HEK293 (cell line): ENCODE measurements at regions not wholly inside any gene's neighbourhood (a gene's known extent, or its start where the extent isn't known, plus 50 kb on each side); places are given as distances from the start of the nearest gene placed in this dataset.

ENCODE experiments used
- PRDM10 ChIP-seq: fragments of 450-650 bp; formaldehyde crosslinking; IDR thresholded peaks from 2 replicates; pipeline ENCODE4 v1.5.1; 2016; ENCODE audit warnings: missing biosample characterization, missing genetic modification characterization
- ZNF302 ChIP-seq: fragments of 450-650 bp; formaldehyde crosslinking; IDR thresholded peaks from 2 replicates; pipeline ENCODE4 v1.5.1; 2016; ENCODE audit warnings: missing biosample characterization, missing genetic modification characterization, low read depth
- TF ChIP-seq, protein P1 (sequence below): fragments of 450-650 bp; formaldehyde crosslinking; IDR thresholded peaks from 2 replicates; pipeline ENCODE4 v1.5.1; 2016; ENCODE audit warnings: missing biosample characterization, missing genetic modification characterization
- TF ChIP-seq, protein P2 (sequence below): fragments of 450-650 bp; formaldehyde crosslinking; IDR thresholded peaks from 2 replicates; pipeline ENCODE4 v1.5.1; 2016; ENCODE audit warnings: missing biosample characterization, missing genetic modification characterization

- TF ChIP-seq ZNF302 (tag by site-specific recombination) (no peak), PRDM10 (tag by site-specific recombination) (no peak)
- TF ChIP-seq, protein P1, sequence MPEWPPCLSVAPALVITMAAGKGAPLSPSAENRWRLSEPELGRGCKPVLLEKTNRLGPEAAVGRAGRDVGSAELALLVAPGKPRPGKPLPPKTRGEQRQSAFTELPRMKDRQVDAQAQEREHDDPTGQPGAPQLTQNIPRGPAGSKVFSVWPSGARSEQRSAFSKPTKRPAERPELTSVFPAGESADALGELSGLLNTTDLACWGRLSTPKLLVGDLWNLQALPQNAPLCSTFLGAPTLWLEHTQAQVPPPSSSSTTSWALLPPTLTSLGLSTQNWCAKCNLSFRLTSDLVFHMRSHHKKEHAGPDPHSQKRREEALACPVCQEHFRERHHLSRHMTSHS (tag by site-specific recombination) = no peak
- TF ChIP-seq, protein P2, sequence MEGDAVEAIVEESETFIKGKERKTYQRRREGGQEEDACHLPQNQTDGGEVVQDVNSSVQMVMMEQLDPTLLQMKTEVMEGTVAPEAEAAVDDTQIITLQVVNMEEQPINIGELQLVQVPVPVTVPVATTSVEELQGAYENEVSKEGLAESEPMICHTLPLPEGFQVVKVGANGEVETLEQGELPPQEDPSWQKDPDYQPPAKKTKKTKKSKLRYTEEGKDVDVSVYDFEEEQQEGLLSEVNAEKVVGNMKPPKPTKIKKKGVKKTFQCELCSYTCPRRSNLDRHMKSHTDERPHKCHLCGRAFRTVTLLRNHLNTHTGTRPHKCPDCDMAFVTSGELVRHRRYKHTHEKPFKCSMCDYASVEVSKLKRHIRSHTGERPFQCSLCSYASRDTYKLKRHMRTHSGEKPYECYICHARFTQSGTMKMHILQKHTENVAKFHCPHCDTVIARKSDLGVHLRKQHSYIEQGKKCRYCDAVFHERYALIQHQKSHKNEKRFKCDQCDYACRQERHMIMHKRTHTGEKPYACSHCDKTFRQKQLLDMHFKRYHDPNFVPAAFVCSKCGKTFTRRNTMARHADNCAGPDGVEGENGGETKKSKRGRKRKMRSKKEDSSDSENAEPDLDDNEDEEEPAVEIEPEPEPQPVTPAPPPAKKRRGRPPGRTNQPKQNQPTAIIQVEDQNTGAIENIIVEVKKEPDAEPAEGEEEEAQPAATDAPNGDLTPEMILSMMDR (tag by site-specific recombination) = no peak
Observed at GRCh38 chr9:65432051-65432450, 147.0 kb upstream of the FOXD4L5 start.
